ENCODE measurements at regions not wholly inside any gene's neighbourhood (a gene's known extent, or its start where the extent isn't known, plus 50 kb on each side); places are given as distances from the start of the nearest gene placed in this dataset.
"Not testable (repeated sequence)": the region's sequence is repeated elsewhere in the genome, so short reads cannot be mapped to it uniquely, and the experiment has no call there.

- no peak for DNase-seq
Observed at GRCh38 chr9:33695856-33696255, 99.5 kb upstream of the PRSS3 start.

GRCh38 chr9:33697171-33697570 is 98.2 kb upstream of the PRSS3 start:
- no peak for DNase-seq

- DNase-seq = no peak
Observed at GRCh38 chr9:33698267-33698666, 97.1 kb upstream of the PRSS3 start.

- DNase-seq = not testable (repeated sequence)
Observed at GRCh38 chr9:33700940-33701339, 94.4 kb upstream of the PRSS3 start.

GRCh38 chr9:33703430-33704102 is 91.8 kb upstream of the PRSS3 start:
- DNase-seq = no peak

GRCh38 chr9:33705440-33705839 is 89.9 kb upstream of the PRSS3 start:
- not testable (repeated sequence) for DNase-seq

- DNase-seq = no peak
Observed at GRCh38 chr9:33708441-33708840, 86.9 kb upstream of the PRSS3 start.

- no peak for DNase-seq
Observed at GRCh38 chr9:33709269-33709668, 86.1 kb upstream of the PRSS3 start.

- DNase-seq = not testable (repeated sequence)
Observed at GRCh38 chr9:33711418-33711817, 83.9 kb upstream of the PRSS3 start.

- no peak for DNase-seq
Observed at GRCh38 chr9:33714989-33715388, 80.4 kb upstream of the PRSS3 start.

- no peak for DNase-seq
Observed at GRCh38 chr9:33718987-33719386, 76.4 kb upstream of the PRSS3 start.

GRCh38 chr9:33719581-33720374 is 75.6 kb upstream of the PRSS3 start:
- DNase-seq = peak; percentile 55

GRCh38 chr9:33721674-33722358 is 73.5 kb upstream of the PRSS3 start:
- peak; percentile 85 for DNase-seq

- DNase-seq = no peak
Observed at GRCh38 chr9:33722359-33722675, 73.0 kb upstream of the PRSS3 start.

- DNase-seq = no peak
Observed at GRCh38 chr9:33728613-33729012, 66.7 kb upstream of the PRSS3 start.

- no peak for DNase-seq
Observed at GRCh38 chr9:33731142-33731541, 64.2 kb upstream of the PRSS3 start.

GRCh38 chr9:33731625-33732024 is 63.7 kb upstream of the PRSS3 start:
- no peak for DNase-seq

GRCh38 chr9:33734247-33734940 is 61.0 kb upstream of the PRSS3 start:
- not testable (repeated sequence) for DNase-seq

GRCh38 chr9:33734941-33735835 is 60.2 kb upstream of the PRSS3 start:
- DNase-seq = not testable (repeated sequence)

- peak; percentile 26 for DNase-seq
Observed at GRCh38 chr9:33737811-33738606, 57.4 kb upstream of the PRSS3 start.

GRCh38 chr9:33739398-33739797 is 56.0 kb upstream of the PRSS3 start:
- DNase-seq = no peak

All from activated CD4-positive, alpha-beta T cell treated with anti-CD3 and anti-CD28 coated beads, Interleukin-2, amount 50 U/mL, for 16 hours (primary cell).